RWPE1 (cell line): ENCODE measurements at regions not wholly inside any gene's neighbourhood (a gene's known extent, or its start where the extent isn't known, plus 50 kb on each side); places are given as distances from the start of the nearest gene placed in this dataset.

Experiments
- CTCF ChIA-PET: fragments of 350-600 bp; sonication (Branson Sonifier 250); formaldehyde crosslinking; extraction: SDS; loops from one replicate; lab custom pipeline; 2021; lab: Yijun Ruan, JAX
- POLR2A ChIA-PET: fragments of 400-600 bp; formaldehyde crosslinking; extraction: SDS; loops from one replicate; lab custom pipeline; 2020; ENCODE audit warnings: antibody characterized with exemption; ENCODE audit not compliant: low non-redundant PET; lab: Yijun Ruan, JAX
- DNase-seq: peaks from one replicate; pipeline ENCODE4 v3.0.0; 2012; ENCODE audit warnings: low spot score
- H3K27ac ChIP-seq: fragments of 450-650 bp; 2 replicates; pipeline ENCODE4 v1.5.1; 2017
- TF ChIP-seq, protein P1 (sequence below): fragments of 450-650 bp; conservative IDR thresholded peaks from 2 replicates; pipeline ENCODE4 v1.5.1; 2017; ENCODE audit warnings: low read depth, mild to moderate bottlenecking

DNA sequence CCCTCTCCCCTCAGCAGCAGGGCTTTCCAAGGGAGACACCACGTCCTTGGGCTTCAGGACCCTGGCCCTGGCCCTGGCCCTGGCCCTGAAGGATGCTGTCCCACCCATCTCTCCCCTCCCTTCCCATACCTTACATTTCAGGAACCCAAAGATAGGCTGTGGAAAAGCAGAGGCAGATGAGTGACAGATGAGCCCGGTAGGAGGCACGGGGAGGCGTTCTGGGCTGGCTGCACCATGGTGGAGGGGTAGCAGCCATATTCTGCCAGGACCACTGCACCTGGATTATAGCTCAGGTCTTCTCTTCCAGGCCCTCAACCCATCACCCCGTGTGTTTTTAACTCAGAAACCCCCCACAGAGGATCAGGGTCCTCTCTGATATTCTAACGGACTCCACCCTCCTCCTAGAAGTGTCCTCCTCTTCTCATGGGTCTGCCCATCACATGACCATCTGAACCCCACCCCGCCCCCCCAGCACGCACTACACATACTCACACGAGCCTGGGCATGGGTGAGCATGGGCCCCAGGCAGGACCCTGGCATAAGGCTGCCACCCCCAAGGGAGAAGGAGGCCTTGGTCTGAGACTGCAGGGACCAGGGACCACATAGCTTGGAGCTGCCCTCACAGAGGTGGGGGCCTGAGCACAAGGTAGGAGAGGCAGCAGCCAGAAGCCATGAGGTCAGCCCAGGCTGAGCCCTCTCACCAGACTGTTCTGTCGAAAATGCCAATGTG is 220.8 kb upstream of the CDH4 start:
- H3K27ac ChIP-seq: no peak overlapping the region
- TF ChIP-seq, protein P1, sequence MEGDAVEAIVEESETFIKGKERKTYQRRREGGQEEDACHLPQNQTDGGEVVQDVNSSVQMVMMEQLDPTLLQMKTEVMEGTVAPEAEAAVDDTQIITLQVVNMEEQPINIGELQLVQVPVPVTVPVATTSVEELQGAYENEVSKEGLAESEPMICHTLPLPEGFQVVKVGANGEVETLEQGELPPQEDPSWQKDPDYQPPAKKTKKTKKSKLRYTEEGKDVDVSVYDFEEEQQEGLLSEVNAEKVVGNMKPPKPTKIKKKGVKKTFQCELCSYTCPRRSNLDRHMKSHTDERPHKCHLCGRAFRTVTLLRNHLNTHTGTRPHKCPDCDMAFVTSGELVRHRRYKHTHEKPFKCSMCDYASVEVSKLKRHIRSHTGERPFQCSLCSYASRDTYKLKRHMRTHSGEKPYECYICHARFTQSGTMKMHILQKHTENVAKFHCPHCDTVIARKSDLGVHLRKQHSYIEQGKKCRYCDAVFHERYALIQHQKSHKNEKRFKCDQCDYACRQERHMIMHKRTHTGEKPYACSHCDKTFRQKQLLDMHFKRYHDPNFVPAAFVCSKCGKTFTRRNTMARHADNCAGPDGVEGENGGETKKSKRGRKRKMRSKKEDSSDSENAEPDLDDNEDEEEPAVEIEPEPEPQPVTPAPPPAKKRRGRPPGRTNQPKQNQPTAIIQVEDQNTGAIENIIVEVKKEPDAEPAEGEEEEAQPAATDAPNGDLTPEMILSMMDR: no peak
- CTCF ChIA-PET: interaction anchor here (1.0 kb wide), 1 partner anchor 10 kb away, joined by 5 read pairs; no protein-coding TSS in a partner anchor
- DNase-seq: no peak
- POLR2A ChIA-PET: no interaction called here

DNA sequence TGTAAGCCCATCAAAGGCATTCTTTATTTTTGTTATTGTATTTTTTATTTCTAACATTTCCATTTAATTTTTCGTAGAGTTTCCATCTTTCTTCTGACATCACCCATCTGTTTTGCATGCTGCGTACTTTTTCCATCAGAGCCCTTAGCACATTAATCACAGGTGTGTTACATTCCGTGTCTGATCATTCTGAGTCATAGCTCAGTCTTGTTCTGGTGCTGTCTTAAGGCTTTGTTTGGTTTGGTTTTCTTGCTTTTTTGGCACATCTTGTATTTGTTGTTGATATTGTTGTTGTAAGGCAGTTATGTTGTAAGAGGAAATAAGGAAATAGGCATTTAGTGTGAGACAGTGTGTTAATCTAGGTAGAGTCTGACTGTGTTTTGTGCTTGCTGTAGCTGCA is 214.6 kb upstream of the CDH4 start:
- H3K27ac ChIP-seq: no peak overlapping the region
- ChIA-PET POLR2A (no interaction called here), CTCF (interaction anchor here (0.5 to 0.7 kb wide), 2 partner anchors 26 to 1468 kb away, joined by 3 read pairs; no protein-coding TSS in a partner anchor)
- peak; percentile 57 for DNase-seq
- TF ChIP-seq, protein P1: no peak

DNA sequence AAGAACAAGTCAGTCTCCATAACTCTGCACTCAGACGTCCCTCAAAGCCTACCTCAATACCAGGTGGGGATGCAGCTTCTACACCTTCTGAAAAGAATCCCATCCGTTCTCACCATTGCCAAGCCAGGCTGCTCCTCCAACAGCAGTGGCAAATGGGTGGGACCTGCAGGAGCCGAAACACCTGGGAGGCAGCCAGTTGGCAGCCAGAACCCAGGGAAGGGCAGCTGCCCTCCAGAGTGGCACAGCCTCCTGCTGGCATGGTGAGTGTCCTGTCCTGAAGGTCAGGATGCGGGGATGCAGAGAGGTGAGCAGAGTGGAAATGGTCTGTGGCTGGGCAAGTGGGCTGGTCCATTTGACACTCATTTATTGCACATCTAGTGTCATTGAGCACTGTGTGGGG is 210.6 kb upstream of the CDH4 start:
- TF ChIP-seq, protein P1: no peak
- POLR2A ChIA-PET: no interaction called here
- DNase-seq: no peak
- H3K27ac ChIP-seq: no peak overlapping the region
- CTCF ChIA-PET: no interaction called here

DNA sequence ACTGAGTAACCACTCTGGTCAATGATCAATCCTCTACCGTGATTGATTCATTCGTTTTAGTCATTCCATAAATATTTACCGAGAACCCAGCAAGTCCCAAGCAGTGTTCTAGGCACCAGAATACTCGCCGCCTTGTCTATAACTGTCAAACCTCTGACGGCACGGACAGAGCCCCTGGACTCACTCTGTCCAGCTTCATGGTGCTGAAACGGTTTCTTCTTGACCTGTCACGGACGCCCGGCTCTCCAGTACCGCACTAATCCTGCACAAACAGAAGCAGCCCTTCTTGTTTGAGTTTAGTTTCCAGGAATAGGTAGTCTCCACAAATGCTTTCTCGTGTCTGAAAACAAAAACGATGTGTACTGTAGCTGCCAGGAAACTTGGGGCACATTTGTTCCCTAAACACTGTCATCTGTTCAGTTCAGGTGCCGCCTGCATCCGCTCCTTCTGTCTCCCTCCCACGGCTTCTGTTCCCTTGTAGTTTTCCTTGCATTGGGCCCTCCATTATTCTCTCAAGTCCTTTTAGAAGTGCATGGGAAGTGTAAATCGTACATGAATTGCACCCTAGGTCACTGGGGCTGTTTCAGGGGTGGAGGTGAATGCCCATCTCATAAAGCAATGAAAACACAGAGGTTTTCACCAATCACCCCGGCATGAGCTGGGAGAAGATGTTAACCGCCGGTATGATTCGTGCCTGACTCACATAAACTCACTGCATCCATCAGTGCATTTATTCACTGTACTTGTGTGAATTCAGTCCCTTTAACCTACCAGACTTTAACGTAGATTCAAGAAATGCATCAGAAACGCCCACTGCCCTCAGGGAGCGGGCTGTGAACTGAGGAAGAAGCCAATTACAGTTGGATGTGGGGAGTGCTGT is 209.3 kb upstream of the CDH4 start:
- CTCF ChIA-PET: no interaction called here
- POLR2A ChIA-PET: no interaction called here
- no peak overlapping the region for H3K27ac ChIP-seq
- TF ChIP-seq, protein P1: no peak
- peak; percentile 42 for DNase-seq

DNA sequence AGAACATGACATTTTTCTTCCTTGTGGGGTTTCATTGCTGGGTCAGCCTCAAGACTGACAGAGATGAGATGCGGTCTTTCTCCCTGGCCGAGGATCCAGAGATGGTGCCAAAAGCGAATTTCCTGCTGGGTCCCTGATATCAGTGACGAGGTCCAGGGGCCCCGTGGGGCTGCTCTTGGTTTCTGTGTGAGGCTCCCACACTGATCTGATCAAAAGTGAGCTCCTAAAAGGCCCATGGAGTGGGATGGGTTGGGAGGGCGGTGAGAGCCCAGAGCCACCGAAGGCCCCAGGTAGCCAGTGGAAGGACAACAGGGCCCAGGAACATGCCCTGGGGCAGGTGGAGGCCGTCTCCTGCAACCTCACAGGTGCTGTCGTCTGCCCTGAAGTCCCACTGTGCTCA is 208.4 kb upstream of the CDH4 start:
- CTCF ChIA-PET: no interaction called here
- TF ChIP-seq, protein P1: no peak
- H3K27ac ChIP-seq: no peak overlapping the region
- no peak for DNase-seq
- POLR2A ChIA-PET: no interaction called here

DNA sequence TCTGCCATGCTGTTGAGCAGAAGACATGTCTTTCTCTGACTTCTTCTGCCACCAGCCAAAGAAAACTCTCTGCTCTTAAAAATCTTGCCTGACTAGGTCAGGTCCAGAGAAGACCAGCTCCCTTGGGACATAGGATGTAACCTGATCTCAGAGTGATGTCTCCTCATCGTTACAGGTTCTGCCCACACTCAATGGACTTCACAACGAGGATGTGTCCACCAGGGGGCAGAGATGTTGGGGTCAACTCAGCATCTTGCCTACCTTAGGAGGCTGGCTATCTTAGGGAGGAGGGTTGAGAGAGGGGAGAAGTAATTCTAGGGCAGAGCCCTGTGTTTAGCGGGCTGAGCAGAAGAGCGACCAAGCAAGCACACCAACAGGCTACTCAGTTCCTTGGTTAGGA is 207.6 kb upstream of the CDH4 start:
- H3K27ac ChIP-seq: no peak overlapping the region

More for the DNA sequence above, 207.6 kb upstream of the CDH4 start:
- CTCF ChIA-PET: no interaction called here
- no peak for DNase-seq
- TF ChIP-seq, protein P1: no peak
- POLR2A ChIA-PET: no interaction called here
